ENCODE measurements at regions not wholly inside any gene's neighbourhood (a gene's known extent, or its start where the extent isn't known, plus 50 kb on each side); places are given as distances from the start of the nearest gene placed in this dataset.
A peak's percentile ranks its signal among the peaks of the same experiment; 100 is the strongest.

GRCh38 chr10:94138391-94138790 lies 144.7 kb downstream of the PLCE1 start:
- Histone ChIP-seq H3K27ac (ENCODE audit: low read depth, low read length) (no peak overlapping the region), H3K79me2 (ENCODE audit: insufficient read depth, low read length) (no peaks in the 10 kb centered on the region), H4K20me1 (ENCODE audit: insufficient read depth) (no peaks in the 10 kb centered on the region), H3K9me3 (ENCODE audit: control insufficient read depth in 1 of 2, insufficient read depth in 1 of 2, low read depth in 1 of 2, low read length in 2 of 2) (no peaks in the 10 kb centered on the region), H3K36me3 (ENCODE audit: control insufficient read depth in 1 of 2, insufficient read depth in 2 of 2, low read length in 2 of 2) (no peaks in the 10 kb centered on the region), H3K27me3 (ENCODE audit: insufficient read depth, low read length) (no peaks in the 10 kb centered on the region), H3K4me3 (replicated peaks in 1 of 2; ENCODE audit: low read depth in 1 of 2, low read length in 2 of 2) (no peak overlapping the region), H3K4me2 (ENCODE audit: low read length) (no peak overlapping the region), H2AFZ (ENCODE audit: low read depth, low read length, poor library complexity, severe bottlenecking) (no peak overlapping the region), H3K9me2 (ENCODE audit: insufficient read depth) (no peaks in the 10 kb centered on the region), H3K4me1 (ENCODE audit: control insufficient read depth in 1 of 2, insufficient read depth in 2 of 2, low read length in 2 of 2) (no peaks in the 10 kb centered on the region), H3K9ac (ENCODE audit: low read length) (no peak overlapping the region)
- ChIA-PET CTCF (no interaction called here), POLR2A (no interaction called here), RAD21 (ENCODE audit: low non-redundant PET in 1 of 2, low total read pairs in 2 of 2, uncharacterized antibody in 2 of 2, unreplicated experiment in 2 of 2) (no interaction called here)
- DNase-seq (ENCODE audit: low read depth, low spot score) = no peak
- BruUV-seq (replicated peaks) = no TSS peak
- ATAC-seq = no peak
- TF ChIP-seq ZNF274 (IDR thresholded peaks at IDR 0.05; ENCODE audit: low read depth, low read length) (no peak), ATF3 (IDR thresholded peaks at IDR 0.05) (no peak), SIN3A (IDR thresholded peaks at IDR 0.05; ENCODE audit: low read depth) (no peak), CEBPB (IDR thresholded peaks at IDR 0.05; ENCODE audit: low read depth) (no peak), POLR2A (IDR thresholded peaks at IDR 0.05; ENCODE audit: borderline replicate concordance, extremely low read depth, insufficient read depth, insufficient read length) (no peak), EZH2phosphoT487 (IDR thresholded peaks at IDR 0.05; ENCODE audit: borderline replicate concordance) (no peak), TCF7L2 (IDR thresholded peaks at IDR 0.05; ENCODE audit: borderline replicate concordance, extremely low read depth, insufficient read depth, insufficient read length) (peak; percentile 14), YY1 (IDR thresholded peaks at IDR 0.05; ENCODE audit: extremely low read depth, insufficient replicate concordance, low read depth, low read length) (no peak)
- intact Hi-C loops (cut with micrococcal nuclease) = no loop called here

GRCh38 chr10:94143261-94143660 lies 149.5 kb downstream of the PLCE1 start:
- Histone ChIP-seq H3K9me2 (ENCODE audit: insufficient read depth) (no peaks in the 10 kb centered on the region), H3K9ac (ENCODE audit: low read length) (no peak overlapping the region), H2AFZ (ENCODE audit: low read depth, low read length, poor library complexity, severe bottlenecking) (no peak overlapping the region), H3K4me1 (ENCODE audit: control insufficient read depth in 1 of 2, insufficient read depth in 2 of 2, low read length in 2 of 2) (no peaks in the 10 kb centered on the region), H3K27ac (ENCODE audit: low read depth, low read length) (no peak overlapping the region), H3K27me3 (ENCODE audit: insufficient read depth, low read length) (no peaks in the 10 kb centered on the region), H3K4me2 (ENCODE audit: low read length) (no peak overlapping the region), H3K9me3 (ENCODE audit: control insufficient read depth in 1 of 2, insufficient read depth in 1 of 2, low read depth in 1 of 2, low read length in 2 of 2) (peaks cover 0 to 4% of the 10 kb centered on the region in 2 experiments; a peak in 1 of 4 replicates), H3K79me2 (ENCODE audit: insufficient read depth, low read length) (no peaks in the 10 kb centered on the region), H4K20me1 (ENCODE audit: insufficient read depth) (no peaks in the 10 kb centered on the region), H3K4me3 (replicated peaks in 1 of 2; ENCODE audit: low read depth in 1 of 2, low read length in 2 of 2) (no peak overlapping the region), H3K36me3 (ENCODE audit: control insufficient read depth in 1 of 2, insufficient read depth in 2 of 2, low read length in 2 of 2) (no peaks in the 10 kb centered on the region)
- CTCF ChIA-PET = no interaction called here
- RAD21 ChIA-PET (ENCODE audit: low non-redundant PET in 1 of 2, low total read pairs in 2 of 2, uncharacterized antibody in 2 of 2, unreplicated experiment in 2 of 2) = no interaction called here
- TF ChIP-seq EZH2phosphoT487 (IDR thresholded peaks at IDR 0.05; ENCODE audit: borderline replicate concordance) = no peak
- ATAC-seq = no peak
- intact Hi-C loops (cut with micrococcal nuclease) = no loop called here
- no TSS peak for BruUV-seq (replicated peaks)
- DNase-seq (ENCODE audit: low read depth, low spot score) = no peak
- POLR2A ChIA-PET = no interaction called here
